RPMI7951 (cell line): ENCODE measurements at regions not wholly inside any gene's neighbourhood (a gene's known extent, or its start where the extent isn't known, plus 50 kb on each side); places are given as distances from the start of the nearest gene placed in this dataset.
"Not testable (repeated sequence)": the region's sequence is repeated elsewhere in the genome, so short reads cannot be mapped to it uniquely, and the experiment has no call there.

Experiments
- DNase-seq: peaks from one replicate; pipeline ENCODE4 v3.0.0-alpha.2; 2012; ENCODE audit warnings: low read depth

- peak; percentile 20 for DNase-seq
Observed at GRCh38 chr6:121760191-121760590, 324.7 kb downstream of the GJA1 start.

GRCh38 chr6:121760745-121761144 is 325.3 kb downstream of the GJA1 start:
- peak; percentile 18 for DNase-seq

- DNase-seq = no peak
Observed at GRCh38 chr6:121764493-121764892, 329.0 kb downstream of the GJA1 start.

- peak; percentile 35 for DNase-seq
Observed at GRCh38 chr6:121765060-121765459, 329.6 kb downstream of the GJA1 start.

GRCh38 chr6:121767211-121767610 is 331.8 kb downstream of the GJA1 start:
- DNase-seq = no peak

- peak; percentile 24 for DNase-seq
Observed at GRCh38 chr6:121770943-121771342, 335.5 kb downstream of the GJA1 start.

- DNase-seq = no peak
Observed at GRCh38 chr6:121771937-121772720, 336.7 kb downstream of the GJA1 start.

- DNase-seq = no peak
Observed at GRCh38 chr6:121776054-121776453, 340.6 kb downstream of the GJA1 start.

GRCh38 chr6:121780325-121781321 is 345.2 kb downstream of the GJA1 start:
- DNase-seq = peak; percentile 99

- peak; percentile 62 for DNase-seq
Observed at GRCh38 chr6:121791396-121792315, 356.2 kb downstream of the GJA1 start.

GRCh38 chr6:121794630-121795029 is 359.2 kb downstream of the GJA1 start:
- DNase-seq = peak; percentile 93

GRCh38 chr6:121797598-121797997 is 362.2 kb downstream of the GJA1 start:
- not testable (repeated sequence) for DNase-seq

GRCh38 chr6:121798126-121798525 is 362.7 kb downstream of the GJA1 start:
- DNase-seq = not testable (repeated sequence)

- DNase-seq = no peak
Observed at GRCh38 chr6:121799574-121799973, 364.1 kb downstream of the GJA1 start.

GRCh38 chr6:121800047-121800446 is 364.6 kb downstream of the GJA1 start:
- no peak for DNase-seq

- DNase-seq = no peak
Observed at GRCh38 chr6:121806116-121806515, 370.7 kb downstream of the GJA1 start.

GRCh38 chr6:121809211-121809610 is 373.8 kb downstream of the GJA1 start:
- no peak for DNase-seq

GRCh38 chr6:121810158-121811032 is 374.9 kb downstream of the GJA1 start:
- DNase-seq = no peak

GRCh38 chr6:121811106-121811505 is 375.7 kb downstream of the GJA1 start:
- DNase-seq = no peak

GRCh38 chr6:121816361-121816760 is 380.9 kb downstream of the GJA1 start:
- peak; percentile 37 for DNase-seq
